HL-60/S4 treated with retinoic acid at 250 ng/mL for 4 days and 3 days (cell line): ENCODE measurements at regions not wholly inside any gene's neighbourhood (a gene's known extent, or its start where the extent isn't known, plus 50 kb on each side); places are given as distances from the start of the nearest gene placed in this dataset.
"Not testable (repeated sequence)": the region's sequence is repeated elsewhere in the genome, so short reads cannot be mapped to it uniquely, and the experiment has no call there.

Source experiments
- in situ Hi-C: fragments of 300-500 bp; cut with MboI; formaldehyde crosslinking; loops from 2 replicates; pipeline ENCODE4 v1.7.0; 2022; ENCODE audit warnings: low sequenced_read_pairs

DNA sequence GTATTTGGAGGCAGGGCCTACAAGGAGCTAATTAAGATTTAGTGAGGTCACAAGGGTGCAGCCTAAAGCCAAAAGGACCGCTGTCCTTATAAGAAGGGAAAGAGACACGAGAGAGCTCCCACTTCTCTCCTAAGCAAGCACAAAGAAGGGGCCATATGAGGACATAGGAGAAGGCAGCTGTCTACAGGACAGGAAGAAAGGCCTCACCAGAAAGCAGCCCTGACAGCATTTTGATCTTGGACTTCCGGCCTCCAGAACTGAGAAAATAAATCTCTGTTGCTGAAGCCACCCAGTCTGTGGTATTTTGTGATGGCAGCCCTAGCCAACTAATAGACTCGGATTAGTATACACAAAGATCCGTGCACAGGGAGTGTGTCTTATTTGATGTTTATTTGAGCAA lies 139.7 kb downstream of the B3GNT2 start:
- in situ Hi-C loops, result no loop called here

DNA sequence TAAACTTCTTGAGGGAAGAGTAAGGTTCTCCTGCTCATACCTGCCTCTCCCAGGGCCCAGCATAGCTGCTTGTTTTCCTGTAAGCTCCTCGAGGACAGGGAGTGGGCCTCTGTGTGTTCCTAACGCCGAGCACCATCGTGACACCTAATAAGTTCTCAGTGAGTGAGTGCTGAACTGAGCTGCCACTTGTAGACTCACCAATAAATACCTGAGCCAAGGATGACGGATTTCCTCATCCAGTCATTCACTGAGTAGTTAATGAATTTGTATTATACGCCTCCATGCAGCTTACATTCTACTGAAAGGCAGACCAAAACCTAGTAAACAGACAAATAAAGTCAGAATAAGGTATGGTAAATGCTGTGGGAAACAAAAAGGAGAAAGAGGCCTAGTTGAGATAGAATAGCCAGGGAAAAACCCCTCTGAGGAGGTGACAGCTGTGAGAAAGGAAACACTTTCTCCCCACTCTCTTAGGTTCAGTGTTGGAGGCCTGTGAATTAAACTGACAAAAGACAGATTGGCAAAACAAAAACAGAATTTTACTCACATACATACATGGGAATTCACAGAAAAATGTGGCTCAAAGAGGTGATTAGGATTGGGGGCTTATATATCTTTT lies 138.6 kb downstream of the B3GNT2 start:
- in situ Hi-C loops, result no loop called here

DNA sequence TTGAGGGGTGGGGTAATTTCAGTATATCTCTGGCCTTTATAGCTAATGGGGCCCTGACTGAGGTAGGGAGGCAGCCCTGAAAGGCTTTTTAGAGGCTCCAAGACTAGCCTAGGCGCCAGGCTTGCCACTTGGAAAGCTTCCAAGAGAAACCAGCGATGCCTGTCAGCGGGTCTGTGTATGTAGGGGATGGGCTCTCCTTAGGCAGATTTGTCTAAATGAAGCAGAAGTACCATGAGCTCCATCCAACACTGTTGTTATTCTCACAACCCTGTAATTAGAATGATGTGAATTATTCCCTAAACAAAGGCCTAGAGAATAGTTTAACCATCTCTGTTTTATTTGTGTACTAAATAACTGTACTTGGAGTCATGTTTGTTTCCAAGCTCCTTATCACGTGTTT lies 138.1 kb downstream of the B3GNT2 start:
- in situ Hi-C loops, result no loop called here

DNA sequence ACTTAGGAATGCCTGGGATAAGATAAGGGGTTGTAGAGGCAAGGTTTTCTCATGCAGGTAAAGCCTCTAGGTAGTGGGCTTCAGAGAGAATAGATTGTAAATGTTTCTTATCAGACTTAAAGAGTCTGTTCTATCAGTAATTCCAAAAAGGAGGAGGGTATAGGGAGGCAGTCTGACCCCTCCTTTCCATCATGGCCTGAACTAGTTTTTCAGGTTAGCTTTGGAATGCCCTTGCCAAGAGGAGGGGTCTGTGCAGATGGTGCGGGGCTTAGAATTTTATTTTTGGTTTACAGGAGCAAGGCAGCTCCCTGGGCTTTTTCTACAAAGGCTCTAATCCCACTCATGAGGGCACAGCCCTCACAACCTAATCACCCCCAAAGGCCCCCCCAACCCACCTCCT lies 135.0 kb downstream of the B3GNT2 start:
- in situ Hi-C loops, result no loop called here

DNA sequence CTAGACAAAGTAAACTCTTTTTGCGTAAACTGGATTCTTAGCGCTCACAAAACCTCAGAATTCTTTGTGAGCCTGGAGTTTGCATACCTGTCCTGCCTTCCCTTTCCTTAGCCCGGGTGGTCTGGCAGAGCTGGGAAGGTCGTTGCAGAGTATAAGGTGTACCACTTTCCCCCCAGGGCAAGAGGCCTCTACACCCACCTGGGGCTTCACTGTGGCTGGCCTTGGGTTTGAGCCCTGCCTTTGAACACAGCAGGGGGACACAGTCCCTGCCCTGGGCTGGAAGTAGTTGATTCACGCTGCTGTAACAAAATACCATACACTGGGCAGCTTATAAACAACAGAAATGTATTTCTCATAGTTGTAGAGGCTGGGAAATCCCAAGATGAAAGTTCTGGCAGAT lies 133.9 kb downstream of the B3GNT2 start:
- in situ Hi-C loops, result no loop called here

DNA sequence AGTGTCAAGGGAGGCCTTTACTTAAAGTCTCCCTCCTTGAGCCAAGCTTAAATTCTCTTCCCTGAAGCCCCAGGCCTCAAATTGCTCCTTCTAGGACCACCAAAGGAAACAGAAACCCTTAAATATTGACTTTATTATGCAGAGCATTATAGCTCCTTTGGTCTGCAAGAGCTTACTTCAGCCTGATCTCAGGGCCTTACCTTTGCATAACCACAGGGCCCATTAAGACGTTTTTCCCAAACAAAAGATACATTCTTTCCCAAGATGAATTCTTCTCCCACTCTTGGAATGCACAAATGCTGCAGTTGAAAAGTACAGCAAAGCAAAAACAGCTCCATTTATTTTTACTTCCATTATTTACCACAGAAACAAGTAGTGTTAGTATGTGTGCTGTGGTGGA lies 130.8 kb downstream of the B3GNT2 start:
- in situ Hi-C loops, result no loop called here

DNA sequence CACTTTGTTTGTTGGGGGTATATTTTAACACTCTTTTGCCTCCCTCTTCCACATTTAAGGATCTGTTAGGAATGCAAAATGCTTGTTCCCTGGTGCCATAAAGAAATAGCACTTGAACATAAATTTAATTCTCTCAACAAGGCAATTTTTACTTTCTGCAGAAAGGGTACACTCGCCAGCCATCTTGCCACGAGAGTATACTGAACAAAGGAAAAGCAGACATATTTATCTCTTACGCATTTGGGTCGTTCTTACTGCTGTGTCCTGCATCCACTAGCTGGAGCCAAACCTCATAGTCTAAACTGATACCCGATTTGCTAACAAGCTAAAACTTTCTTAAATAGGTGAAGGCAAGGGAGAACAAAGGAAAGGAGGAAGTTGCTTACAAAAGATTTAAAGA lies 129.5 kb downstream of the B3GNT2 start:
- in situ Hi-C loops, result no loop called here

DNA sequence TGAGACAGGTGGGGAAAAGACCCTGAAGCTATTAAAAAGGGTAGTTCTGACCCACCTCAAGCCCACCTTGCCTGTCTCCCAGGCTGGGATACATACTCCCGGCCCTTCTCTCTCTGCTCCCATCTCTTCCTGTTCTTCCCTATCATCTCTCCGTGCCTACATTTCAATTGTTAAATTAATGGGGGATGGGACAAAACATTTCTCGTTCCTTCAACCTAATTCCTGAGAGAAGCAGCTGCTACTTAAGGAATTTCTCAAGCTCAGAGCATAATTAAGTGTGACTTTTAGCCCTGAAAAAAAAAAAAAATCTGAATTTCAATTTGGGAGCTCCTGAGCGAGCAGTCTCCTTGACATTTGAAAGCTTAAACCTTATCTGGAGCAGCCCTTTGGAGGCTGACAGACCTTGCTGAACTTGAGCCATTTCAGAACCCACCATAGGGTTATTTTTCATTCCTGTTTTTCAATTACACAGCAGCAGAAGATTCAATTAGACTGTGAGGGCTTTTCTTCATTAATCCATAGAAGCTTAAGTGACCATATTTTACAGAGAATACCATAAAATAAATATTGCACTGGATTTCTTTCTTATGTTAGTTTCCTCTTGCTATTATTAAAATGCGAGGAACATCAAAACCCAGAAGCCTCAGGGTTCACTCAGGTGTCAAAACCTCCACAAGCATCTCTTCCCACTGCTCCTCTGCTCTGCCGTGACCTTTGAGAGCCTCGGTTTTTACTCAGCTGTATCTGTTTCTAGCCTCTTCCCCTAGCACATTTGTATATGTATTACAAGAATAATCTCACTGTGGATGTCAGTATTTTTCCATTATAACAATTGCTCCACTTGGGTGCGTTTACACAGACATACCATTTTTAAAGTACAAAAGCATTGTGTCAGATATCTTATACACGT lies 125.7 kb downstream of the B3GNT2 start:
- in situ Hi-C loops, result no loop called here

DNA sequence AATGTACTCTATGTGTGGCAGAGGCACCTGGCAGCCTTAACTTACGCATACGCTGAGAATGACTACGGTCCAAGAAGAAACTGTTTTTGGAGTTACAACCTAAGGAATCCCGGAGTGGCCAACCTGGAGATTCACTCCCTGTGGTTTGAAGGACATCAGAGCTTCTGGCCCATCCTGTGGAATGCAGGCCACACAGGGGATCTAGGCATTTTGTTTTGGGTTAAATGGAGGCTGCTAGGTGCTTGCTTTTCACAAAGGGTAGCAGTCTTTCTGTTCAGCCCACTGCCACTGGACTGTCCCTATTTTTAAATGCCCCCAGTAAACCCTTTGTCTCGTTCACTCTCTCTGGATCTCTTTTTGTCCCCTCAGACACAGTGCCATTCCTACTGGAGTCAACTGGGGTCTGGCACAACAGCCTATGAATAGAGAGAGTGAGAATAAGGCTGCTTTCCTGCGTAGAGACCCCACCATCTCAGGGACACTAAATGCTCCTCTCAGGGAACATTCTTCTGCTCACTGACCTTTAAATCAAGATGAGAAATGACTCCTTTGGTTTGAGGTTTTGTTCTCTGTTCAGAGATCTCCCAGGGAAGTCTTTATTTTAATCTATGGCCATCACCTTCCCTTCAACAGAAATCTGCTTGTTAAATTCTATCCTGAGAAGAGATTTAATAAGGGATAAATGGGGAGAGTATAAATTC lies 124.9 kb downstream of the B3GNT2 start:
- in situ Hi-C loops, result no loop called here

DNA sequence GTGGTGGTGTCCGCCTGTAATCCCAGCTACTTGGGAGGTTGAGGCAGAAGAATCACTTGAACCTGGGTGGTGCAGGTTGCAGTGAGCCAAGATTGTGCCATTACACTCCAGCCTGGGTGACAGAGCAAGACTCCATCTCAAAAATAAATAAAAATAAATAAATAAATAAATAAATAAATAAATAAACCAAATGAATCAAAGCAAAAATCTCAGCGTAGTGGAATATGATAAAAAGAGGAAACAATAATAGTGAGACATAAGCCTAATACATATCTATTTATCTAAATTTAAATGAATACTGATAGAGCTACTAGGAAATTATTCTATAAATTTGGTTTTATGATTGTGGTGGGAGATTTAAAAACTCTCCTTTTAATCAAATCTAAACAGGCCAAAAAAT lies 124.2 kb downstream of the B3GNT2 start:
- in situ Hi-C loops, result not testable (repeated sequence)

DNA sequence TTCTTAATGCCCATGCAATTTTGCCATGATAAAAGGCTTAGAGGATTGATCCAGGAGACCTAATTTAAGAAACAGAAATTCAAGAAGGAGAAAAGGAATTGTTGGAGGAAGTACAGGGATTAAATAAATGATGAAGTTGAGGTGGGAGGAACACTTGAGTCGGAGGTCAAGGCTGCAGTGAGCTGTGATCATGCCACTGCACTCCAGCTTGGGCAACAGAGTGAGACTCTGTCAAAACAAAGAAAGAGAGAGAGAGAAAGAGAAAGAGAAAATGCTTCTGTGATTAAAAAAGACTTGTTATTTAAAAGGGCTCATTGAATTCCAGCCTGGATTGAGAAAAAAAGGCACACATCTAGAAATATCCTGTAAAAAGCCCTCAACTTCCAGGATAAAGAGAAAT lies 123.2 kb downstream of the B3GNT2 start:
- in situ Hi-C loops, result no loop called here

DNA sequence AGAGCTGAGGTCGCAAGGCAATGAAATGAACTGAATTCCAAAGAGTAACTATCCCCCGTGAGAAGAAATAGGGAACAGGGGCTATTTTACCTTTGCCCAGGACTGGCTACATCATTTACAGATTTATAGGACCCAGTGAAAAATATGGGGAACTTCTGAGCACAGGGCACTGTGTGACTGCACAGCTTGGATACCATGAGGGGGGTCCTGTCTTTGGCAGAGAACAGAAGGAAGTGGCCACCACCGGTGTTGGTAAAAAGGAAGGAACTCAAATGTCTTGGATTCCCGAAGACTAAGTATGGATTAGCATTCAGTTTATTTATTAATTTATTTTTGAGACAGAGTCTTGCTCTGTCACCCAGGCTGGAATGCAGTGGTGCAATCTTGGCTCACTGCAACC lies 119.6 kb downstream of the B3GNT2 start:
- in situ Hi-C loops, result no loop called here

DNA sequence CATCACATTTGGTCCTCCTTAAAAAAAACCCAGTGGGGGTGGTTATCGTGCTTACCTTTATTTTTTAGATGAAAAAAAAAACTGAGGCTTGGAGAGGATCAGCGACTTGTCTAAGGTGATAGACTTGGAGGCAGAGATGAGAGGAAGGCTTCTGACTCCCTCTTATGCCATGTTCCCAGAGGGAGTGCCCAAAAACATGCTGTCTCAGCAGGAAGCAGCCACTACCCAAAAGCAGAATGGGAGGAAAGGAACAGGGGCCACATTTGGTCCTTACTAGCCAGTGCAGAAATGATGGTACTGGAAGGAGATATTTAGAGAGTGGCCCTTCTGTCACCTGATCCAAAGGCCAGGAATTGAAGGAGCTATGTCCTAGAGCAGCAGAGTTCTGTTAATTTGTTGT lies 118.4 kb downstream of the B3GNT2 start:
- in situ Hi-C loops, result no loop called here

DNA sequence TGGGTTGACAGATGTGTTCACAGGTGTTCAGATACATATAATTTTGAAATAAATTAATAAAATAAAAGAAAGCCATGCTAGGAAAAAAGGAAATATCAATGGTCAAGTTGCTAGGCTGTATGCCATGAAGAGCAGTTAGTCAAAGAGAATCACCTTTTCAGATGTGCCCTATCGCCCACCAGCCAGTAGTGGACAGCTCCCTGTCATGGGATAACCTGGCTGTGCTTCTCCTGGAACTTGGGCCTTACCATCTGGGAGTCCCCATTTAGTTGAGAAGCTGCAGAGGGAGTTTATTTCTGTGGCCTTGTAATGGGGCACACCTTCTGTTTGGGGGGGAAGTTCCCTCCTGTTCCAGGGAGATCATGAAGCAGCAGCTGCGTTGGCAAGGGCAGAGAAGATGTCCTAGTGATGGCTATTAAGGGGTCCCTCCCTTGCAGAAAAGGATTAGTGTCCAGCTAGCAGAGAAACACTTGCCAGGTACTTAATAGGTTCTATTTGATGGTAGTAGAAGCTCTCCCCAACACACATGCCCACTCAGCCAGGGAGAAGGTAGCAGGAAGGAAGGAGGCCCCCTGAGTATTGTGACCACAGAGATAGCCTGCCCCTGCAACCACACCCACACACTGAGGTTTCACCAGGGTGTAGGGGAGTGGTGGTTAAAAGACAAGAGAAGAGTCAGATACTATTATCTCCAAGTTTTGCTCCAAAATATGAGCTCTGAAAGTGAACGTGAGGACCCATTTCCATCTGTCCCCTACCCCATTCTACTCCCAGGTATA lies 117.7 kb downstream of the B3GNT2 start:
- in situ Hi-C loops, result no loop called here

DNA sequence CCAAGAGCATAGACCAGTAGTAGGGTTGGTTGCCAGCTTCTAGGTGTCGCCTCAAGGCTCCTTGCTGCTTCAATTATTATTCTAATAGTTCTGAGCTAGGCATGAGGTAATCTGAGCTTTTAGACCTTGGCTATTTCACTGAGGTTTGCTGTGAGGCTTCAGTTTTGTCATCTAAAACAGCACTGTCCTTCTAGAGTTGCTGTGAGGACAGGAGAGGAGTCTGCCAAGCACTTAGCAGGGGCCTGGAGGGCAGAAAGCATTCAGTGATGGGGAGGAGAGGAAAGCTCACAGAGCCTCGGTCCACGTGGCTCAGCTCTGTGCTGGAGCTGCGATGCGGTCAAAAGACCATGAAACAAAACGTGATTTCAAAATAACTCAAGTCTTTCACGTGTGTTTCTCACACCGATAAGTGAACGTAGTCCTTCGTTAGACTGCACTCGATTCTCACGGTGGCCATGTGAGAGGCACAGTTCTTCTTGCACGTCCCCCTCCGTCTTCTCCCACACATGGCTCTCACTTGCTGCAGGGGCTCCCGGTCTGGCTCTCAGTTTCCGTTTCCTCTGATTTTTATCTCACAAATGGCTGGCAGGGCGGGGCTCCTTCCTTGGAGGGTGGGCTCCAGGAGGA lies 113.7 kb downstream of the B3GNT2 start:
- in situ Hi-C loops, result no loop called here

DNA sequence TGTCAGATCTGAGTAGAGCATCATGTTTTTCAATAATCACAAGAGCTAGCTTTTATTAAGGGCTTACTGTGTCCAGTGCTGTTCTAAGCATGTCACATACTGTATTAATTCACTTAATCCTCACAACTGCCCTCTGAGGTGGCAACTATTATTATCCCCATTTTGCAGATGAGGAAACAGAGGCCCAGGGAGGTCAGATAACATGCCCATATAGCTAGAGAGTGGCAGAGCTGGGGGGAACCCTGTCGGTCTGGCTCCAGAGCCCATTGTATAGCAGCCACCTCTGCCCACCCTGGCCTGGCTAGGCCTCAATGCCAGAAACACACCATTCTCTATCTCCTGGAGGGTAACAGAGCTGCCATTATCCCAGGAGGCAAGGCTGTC lies 113.2 kb downstream of the B3GNT2 start:
- in situ Hi-C loops, result no loop called here

DNA sequence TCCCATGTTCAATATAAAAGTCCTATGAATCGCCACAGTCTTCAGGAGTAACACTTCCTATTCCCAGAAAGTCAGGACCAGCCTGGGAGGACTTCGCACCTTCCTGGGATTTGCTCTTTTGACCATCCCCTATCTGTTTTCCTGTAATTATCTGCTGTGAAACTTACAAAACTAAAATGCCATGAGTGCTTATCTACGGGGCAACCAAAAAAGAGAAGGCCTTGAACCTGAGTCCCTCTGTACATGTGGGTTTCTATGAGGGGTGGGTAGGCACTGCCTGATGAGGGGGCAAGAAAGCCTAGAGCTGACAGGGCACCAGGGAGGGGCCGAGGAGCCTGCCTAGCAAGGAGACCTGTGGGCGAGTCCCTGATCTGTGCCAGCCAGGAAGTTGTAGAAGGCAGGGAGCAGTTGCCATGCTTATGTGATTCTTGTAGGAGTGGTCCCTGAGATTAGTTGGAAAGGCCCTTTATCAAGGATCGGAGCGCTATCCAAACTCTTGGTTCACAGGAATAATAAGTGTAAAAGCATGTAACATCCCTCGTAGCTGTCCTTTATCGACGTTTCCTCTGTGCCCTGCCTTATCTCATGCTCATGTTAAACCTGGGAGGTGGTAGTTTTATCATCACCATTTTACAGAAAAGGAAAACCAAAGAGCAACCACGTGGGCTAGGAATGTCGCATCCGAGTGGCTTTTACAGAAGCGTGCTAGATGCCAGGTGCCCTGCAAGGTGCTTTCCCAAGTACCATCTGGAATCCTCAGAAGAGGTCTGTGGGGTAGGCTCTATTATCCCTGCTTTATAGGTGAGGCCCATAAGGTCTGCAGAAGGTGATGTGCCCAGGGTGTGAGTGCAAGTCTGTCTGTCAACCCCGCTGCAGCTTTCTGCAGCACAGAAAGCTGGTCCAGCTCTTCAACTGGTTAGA lies 111.8 kb downstream of the B3GNT2 start:
- in situ Hi-C loops, result no loop called here

DNA sequence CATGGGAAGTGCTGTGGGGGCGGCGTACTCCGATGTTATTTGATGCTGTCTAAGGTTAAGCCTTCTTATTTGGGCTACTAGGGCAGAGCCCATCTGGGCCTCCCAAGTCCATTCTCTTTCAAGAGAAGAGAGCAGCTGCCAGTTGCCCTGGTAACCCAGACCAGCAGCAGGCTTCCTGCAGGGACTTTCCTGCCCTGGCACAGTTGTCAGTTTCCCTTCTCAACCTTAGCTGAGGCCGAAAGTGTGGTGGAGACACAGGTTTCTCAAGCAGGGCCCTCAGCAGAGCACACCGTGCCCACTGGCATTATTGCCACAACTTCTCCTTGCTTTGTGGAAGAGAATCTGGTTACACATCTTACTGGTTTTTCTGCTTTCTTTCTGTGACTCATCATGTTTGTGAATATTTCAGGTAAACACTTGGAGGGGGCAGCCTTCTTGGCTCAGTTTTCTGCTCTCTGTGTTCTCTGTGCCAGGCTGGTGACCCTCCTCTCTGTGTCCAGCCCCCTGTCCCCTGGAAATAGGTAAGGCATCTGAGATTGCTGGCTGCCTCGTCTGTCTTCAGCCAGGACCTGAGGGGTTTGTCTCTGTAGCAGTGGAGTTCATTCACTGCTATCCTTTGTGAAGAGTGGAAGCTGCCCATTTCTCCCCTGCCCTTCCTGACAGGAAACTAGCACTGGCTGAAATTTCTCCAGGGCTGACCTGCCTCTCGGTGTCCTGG lies 111.0 kb downstream of the B3GNT2 start:
- in situ Hi-C loops, result no loop called here
